ENCODE measurements at regions not wholly inside any gene's neighbourhood (a gene's known extent, or its start where the extent isn't known, plus 50 kb on each side); places are given as distances from the start of the nearest gene placed in this dataset.

GRCh38 chr5:2196989-2197619 lies 314.4 kb upstream of the IRX4 start:
- TF ChIP-seq, protein P1, sequence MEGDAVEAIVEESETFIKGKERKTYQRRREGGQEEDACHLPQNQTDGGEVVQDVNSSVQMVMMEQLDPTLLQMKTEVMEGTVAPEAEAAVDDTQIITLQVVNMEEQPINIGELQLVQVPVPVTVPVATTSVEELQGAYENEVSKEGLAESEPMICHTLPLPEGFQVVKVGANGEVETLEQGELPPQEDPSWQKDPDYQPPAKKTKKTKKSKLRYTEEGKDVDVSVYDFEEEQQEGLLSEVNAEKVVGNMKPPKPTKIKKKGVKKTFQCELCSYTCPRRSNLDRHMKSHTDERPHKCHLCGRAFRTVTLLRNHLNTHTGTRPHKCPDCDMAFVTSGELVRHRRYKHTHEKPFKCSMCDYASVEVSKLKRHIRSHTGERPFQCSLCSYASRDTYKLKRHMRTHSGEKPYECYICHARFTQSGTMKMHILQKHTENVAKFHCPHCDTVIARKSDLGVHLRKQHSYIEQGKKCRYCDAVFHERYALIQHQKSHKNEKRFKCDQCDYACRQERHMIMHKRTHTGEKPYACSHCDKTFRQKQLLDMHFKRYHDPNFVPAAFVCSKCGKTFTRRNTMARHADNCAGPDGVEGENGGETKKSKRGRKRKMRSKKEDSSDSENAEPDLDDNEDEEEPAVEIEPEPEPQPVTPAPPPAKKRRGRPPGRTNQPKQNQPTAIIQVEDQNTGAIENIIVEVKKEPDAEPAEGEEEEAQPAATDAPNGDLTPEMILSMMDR (IDR thresholded peaks at IDR 0.05; ENCODE audit: insufficient read depth, low read length, severe bottlenecking), result no peak
- DNase-seq (ENCODE audit: low read depth) (no peak), FAIRE-seq (no peak)
- Histone ChIP-seq H3K36me3 (ENCODE audit: control insufficient read depth, insufficient read depth, low read length) (no peaks in the 10 kb centered on the region), H3K27me3 (ENCODE audit: control insufficient read depth, insufficient read depth, low read length) (no peaks in the 10 kb centered on the region), H3K4me3 (ENCODE audit: low read depth, low read length) (no peak overlapping the region)

DNA sequence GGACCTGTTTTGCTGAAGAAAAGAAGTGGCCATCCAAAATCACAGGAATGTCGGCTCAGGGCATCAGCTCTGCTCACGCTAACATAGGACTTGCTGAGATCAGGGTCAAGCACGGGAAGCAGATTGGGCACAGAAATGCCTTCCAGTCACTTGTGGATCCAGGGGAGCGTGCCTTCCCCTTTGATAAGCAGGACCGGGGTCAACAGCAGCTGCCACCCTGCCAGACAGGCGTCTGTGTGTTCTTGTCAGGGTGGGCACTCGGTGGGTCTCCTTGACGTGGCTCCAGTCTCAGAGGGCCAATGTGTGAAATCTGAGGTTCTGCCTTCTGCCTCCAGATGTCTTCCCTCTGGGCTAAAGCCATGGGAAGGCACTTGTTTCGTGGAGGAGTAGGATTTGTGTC lies 313.7 kb upstream of the IRX4 start:
- FAIRE-seq, result no peak
- no peaks in the 10 kb centered on the region for H3K27me3 ChIP-seq (ENCODE audit: control insufficient read depth, insufficient read depth, low read length)
- TF ChIP-seq, protein P1 (IDR thresholded peaks at IDR 0.05; ENCODE audit: insufficient read depth, low read length, severe bottlenecking), result no peak
- no peaks in the 10 kb centered on the region for H3K36me3 ChIP-seq (ENCODE audit: control insufficient read depth, insufficient read depth, low read length)
- no peak overlapping the region for H3K4me3 ChIP-seq (ENCODE audit: low read depth, low read length)
- DNase-seq (ENCODE audit: low read depth), result no peak

GRCh38 chr5:2194949-2195348 lies 312.2 kb upstream of the IRX4 start:
- no peak for FAIRE-seq
- Histone ChIP-seq H3K27me3 (ENCODE audit: control insufficient read depth, insufficient read depth, low read length) (no peaks in the 10 kb centered on the region), H3K36me3 (ENCODE audit: control insufficient read depth, insufficient read depth, low read length) (no peaks in the 10 kb centered on the region), H3K4me3 (ENCODE audit: low read depth, low read length) (no peak overlapping the region)
- TF ChIP-seq, protein P1 (IDR thresholded peaks at IDR 0.05; ENCODE audit: insufficient read depth, low read length, severe bottlenecking), result no peak
- DNase-seq (ENCODE audit: low read depth), result no peak

- no peak for DNase-seq (ENCODE audit: low read depth)
- FAIRE-seq, result no peak
- H3K27me3 ChIP-seq (ENCODE audit: control insufficient read depth, insufficient read depth, low read length), result no peaks in the 10 kb centered on the region
Measured at GRCh38 chr5:2194236-2194555, 311.5 kb upstream of the IRX4 start.

DNA sequence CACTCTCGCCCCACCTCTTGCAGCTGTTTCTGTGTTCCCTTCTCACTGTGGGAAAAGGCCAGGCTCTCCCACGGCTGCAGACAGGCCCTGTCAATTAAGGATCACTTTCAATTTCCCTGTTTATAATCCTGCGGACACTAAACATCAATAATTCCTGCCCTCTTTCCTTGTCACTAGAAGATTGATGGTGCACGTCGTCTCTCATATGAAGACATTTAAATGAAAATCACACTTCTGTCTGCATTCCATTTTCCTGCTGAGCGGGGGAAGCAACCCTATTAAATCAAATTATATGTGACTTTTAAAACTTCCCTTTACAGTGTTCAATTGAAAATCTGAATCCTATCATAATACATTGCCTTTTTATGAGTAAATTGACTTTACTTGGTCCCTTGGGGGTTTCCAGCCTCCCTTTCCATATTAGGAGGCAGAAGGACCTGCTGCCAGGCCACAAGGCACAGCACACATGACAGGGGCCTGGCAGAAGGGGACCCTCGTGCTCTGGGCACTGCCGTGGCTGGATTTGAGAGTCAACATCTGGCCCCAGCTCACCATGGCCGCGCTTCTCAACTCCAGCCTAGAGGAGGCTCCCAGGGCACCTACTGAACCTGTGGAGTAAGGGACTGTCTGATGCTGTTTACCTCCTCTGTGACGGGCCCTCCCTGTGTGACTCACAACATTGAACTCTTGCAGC lies 311.0 kb upstream of the IRX4 start:
- Histone ChIP-seq H3K36me3 (ENCODE audit: control insufficient read depth, insufficient read depth, low read length) (no peaks in the 10 kb centered on the region), H3K4me3 (ENCODE audit: low read depth, low read length) (no peak overlapping the region), H3K27me3 (ENCODE audit: control insufficient read depth, insufficient read depth, low read length) (no peaks in the 10 kb centered on the region)
- DNase-seq (ENCODE audit: low read depth), result no peak
- FAIRE-seq, result no peak
- TF ChIP-seq, protein P1 (IDR thresholded peaks at IDR 0.05; ENCODE audit: insufficient read depth, low read length, severe bottlenecking), result no peak

More at GRCh38 chr5:2194236-2194555, 311.5 kb upstream of the IRX4 start:
- Histone ChIP-seq H3K36me3 (ENCODE audit: control insufficient read depth, insufficient read depth, low read length) (no peaks in the 10 kb centered on the region), H3K4me3 (ENCODE audit: low read depth, low read length) (no peak overlapping the region)
- TF ChIP-seq, protein P1 (IDR thresholded peaks at IDR 0.05; ENCODE audit: insufficient read depth, low read length, severe bottlenecking), result no peak

- no peak for DNase-seq (ENCODE audit: low read depth)
- no peaks in the 10 kb centered on the region for H3K27me3 ChIP-seq (ENCODE audit: control insufficient read depth, insufficient read depth, low read length)
- FAIRE-seq, result peak; percentile 18
- H3K36me3 ChIP-seq (ENCODE audit: control insufficient read depth, insufficient read depth, low read length), result no peaks in the 10 kb centered on the region
- no peak overlapping the region for H3K4me3 ChIP-seq (ENCODE audit: low read depth, low read length)
- TF ChIP-seq, protein P1 (IDR thresholded peaks at IDR 0.05; ENCODE audit: insufficient read depth, low read length, severe bottlenecking), result no peak
Measured at GRCh38 chr5:2193142-2193541, 310.4 kb upstream of the IRX4 start.
